Spleen (tissue), 11 donors: ENCODE measurements at regions not wholly inside any gene's neighbourhood (a gene's known extent, or its start where the extent isn't known, plus 50 kb on each side); places are given as distances from the start of the nearest gene placed in this dataset.

Experiments used
- DNase-seq: peaks from one replicate; pipeline ENCODE4 v3.0.0-alpha.2; 2020
- H3K27ac ChIP-seq, 8 donors: fragments of 200-600 bp; sonication (generic) in 7 of 8; 1 replicate in 4 of 8; 2 replicates in 4 of 8; pipeline versions ENCODE4 v1.5.0 to v1.8.0; 2016 to 2021; ENCODE audit warnings: inconsistent platforms in 4 of 8, mild to moderate bottlenecking in 4 of 8, moderate library complexity in 1 of 8
- H3K27me3 ChIP-seq, 7 donors: fragments of 200-600 bp; sonication (generic) in 6 of 7; replicated peaks in 1 of 7; 1 replicate in 4 of 7; 2 replicates in 3 of 7; pipeline versions ENCODE4 v1.5.0 to v1.8.0; 2016 to 2021; ENCODE audit warnings: inconsistent platforms in 3 of 7, mild to moderate bottlenecking in 1 of 7
- H3K36me3 ChIP-seq, 6 donors: fragments of 200-600 bp; sonication (generic) in 5 of 6; 1 replicate in 4 of 6; 2 replicates in 2 of 6; pipeline versions ENCODE4 v1.5.0 to v1.8.0; 2016 to 2021; ENCODE audit warnings: inconsistent platforms in 2 of 6
- H3K4me1 ChIP-seq, 6 donors: fragments of 200-600 bp; sonication (generic) in 5 of 6; 1 replicate in 3 of 6; 2 replicates in 3 of 6; pipeline versions ENCODE4 v1.5.0 to v1.8.0; 2016 to 2021; ENCODE audit warnings: inconsistent platforms in 3 of 6
- H3K4me3 ChIP-seq, 8 donors: fragments of 200-600 bp; sonication (generic) in 7 of 8; 1 replicate in 4 of 8; 2 replicates in 4 of 8; pipeline versions ENCODE4 v1.5.0 to v1.8.0; 2016 to 2021; ENCODE audit warnings: inconsistent platforms in 4 of 8, mild to moderate bottlenecking in 4 of 8, moderate library complexity in 2 of 8
- H3K9me3 ChIP-seq, 8 donors: fragments of 200-600 bp; sonication (generic) in 7 of 8; 1 replicate in 4 of 8; 2 replicates in 4 of 8; pipeline versions ENCODE4 v1.5.0 to v1.8.0; 2016 to 2021; ENCODE audit warnings: inconsistent platforms in 4 of 8
- POLR2A ChIP-seq, 3 donors: fragments of 450-650 bp; IDR thresholded peaks; one replicate each; pipeline ENCODE4 v1.5.1; 2017; ENCODE audit warnings: antibody characterized with exemption in 3 of 3, mild to moderate bottlenecking in 1 of 3
- POLR2AphosphoS5 ChIP-seq, 3 donors: sonication (generic); formaldehyde crosslinking; IDR thresholded peaks; one replicate each; pipeline ENCODE4 v1.5.1; 2017; ENCODE audit warnings: antibody characterized with exemption in 3 of 3
- WGBS, 5 donors: extraction: QIAGEN DNeasy Blood & Tissue Kit in 3 of 5; methylation state at CpG; one replicate each; pipeline versions ENCODE4 v1.1.5 to v1.1.7; 2013 to 2018; 5-methylcytosine and 5-hydroxymethylcytosine counted together
- intact Hi-C: fragments of 100-400 bp; cut with DNase I; formaldehyde crosslinking; loops from one replicate; pipeline ENCODE4 v1.15.0; 2023; ENCODE audit warnings: low total_unique reads
- TF ChIP-seq, protein P1 (sequence below), 11 experiments: fragments of 200-600 bp in 7 of 11; fragments of 450-650 bp in 4 of 11; sonication (generic) in 4 of 11; IDR thresholded peaks in 8 of 11; conservative IDR thresholded peaks in 3 of 11; 1 replicate in 7 of 11; 2 replicates in 4 of 11; pipeline versions ENCODE4 v1.4.0 to v1.8.0; 2016 to 2021; ENCODE audit warnings: antibody characterized with exemption in 11 of 11, inconsistent platforms in 4 of 11, mild to moderate bottlenecking in 1 of 11
- donor health status: healthy with polysubstance abuse.
- donor health status: DM: no; HTN: no; CAD: no; lungs with moderate emphysema.
- donor health status: DM: no; HTN: no; CAD: no.
- donor health status: Bipolar disorder and iron deficiency.
- donor health status: healthy.
- donor health status: DM: no; HTN: no; CAD: no.
- donor health status: DM: yes; HTN: yes; CAD: no.

DNA sequence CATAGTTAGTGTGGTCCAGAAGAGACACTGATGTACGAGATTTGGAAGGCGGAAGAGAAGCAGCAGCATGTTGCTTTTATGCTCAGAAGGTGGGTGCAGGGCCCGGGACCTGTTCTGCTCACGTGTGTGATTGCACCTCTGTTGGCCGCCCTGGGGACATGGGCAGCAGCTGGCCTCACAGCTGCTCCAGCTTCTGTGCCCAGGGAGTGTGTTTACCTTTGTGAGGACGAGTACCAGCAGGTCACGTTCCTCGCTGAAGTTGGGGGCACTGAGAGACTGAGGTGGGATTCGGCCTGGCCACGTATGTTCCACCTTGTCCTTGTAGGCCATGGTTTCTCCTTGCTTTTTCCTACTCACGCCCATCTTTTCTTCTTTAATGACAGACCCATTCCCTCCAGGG, 86.3 kb downstream of the PMAIP1 start:
- no peaks in the 10 kb centered on the region for H3K4me1 ChIP-seq
- no peaks in the 10 kb centered on the region for H3K36me3 ChIP-seq
- no peaks in the 10 kb centered on the region for H3K9me3 ChIP-seq
- no peak for DNase-seq
- no peak overlapping the region for H3K4me3 ChIP-seq
- intact Hi-C loops, result no loop called here
- WGBS, 5 donors, result 75 to 88% (median 87%) methylated on average over 11 of the region's 11 CpGs
- H3K27ac ChIP-seq, result no peak overlapping the region
- peaks cover 0 to 12% (median 0%) of the 10 kb centered on the region in 7 donors for H3K27me3 ChIP-seq
- TF ChIP-seq POLR2A (IDR thresholded peaks at IDR 0.05), result no peak
- TF ChIP-seq POLR2AphosphoS5 (IDR thresholded peaks at IDR 0.05), result no peak
- TF ChIP-seq, protein P1, sequence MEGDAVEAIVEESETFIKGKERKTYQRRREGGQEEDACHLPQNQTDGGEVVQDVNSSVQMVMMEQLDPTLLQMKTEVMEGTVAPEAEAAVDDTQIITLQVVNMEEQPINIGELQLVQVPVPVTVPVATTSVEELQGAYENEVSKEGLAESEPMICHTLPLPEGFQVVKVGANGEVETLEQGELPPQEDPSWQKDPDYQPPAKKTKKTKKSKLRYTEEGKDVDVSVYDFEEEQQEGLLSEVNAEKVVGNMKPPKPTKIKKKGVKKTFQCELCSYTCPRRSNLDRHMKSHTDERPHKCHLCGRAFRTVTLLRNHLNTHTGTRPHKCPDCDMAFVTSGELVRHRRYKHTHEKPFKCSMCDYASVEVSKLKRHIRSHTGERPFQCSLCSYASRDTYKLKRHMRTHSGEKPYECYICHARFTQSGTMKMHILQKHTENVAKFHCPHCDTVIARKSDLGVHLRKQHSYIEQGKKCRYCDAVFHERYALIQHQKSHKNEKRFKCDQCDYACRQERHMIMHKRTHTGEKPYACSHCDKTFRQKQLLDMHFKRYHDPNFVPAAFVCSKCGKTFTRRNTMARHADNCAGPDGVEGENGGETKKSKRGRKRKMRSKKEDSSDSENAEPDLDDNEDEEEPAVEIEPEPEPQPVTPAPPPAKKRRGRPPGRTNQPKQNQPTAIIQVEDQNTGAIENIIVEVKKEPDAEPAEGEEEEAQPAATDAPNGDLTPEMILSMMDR (IDR thresholded peaks at IDR 0.05 in 8 of 11, conservative IDR thresholded peaks at IDR 0.05 in 3 of 11), result no peak

DNA sequence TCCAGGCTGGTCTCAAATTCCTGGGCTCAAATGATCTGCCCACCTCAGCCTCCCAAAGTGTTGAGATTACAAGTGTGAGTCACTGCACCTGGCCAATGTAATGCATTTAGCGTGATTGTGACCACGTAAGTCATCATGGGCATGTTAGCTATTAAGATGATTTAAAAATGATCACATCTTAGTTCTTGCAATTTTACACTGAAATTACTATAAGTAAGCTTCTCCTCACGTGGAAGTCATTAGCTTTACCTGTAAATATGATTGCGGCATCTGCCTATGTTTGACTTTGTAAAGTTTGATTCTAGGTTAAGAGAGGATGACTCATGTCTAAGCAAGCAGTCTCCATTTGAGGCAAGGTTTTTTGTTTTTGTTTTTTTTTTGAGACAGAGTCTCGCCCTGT, 85.5 kb downstream of the PMAIP1 start:
- Histone ChIP-seq H3K4me1 (no peaks in the 10 kb centered on the region), H3K27ac (no peak overlapping the region), H3K36me3 (no peaks in the 10 kb centered on the region), H3K4me3 (no peak overlapping the region), H3K9me3 (no peaks in the 10 kb centered on the region), H3K27me3 (peaks cover 0 to 7% (median 0%) of the 10 kb centered on the region in 7 donors)
- intact Hi-C loops, result no loop called here
- WGBS, 5 donors, result 82 to 90% (median 87%) methylated on average over 5 of the region's 5 CpGs
- TF ChIP-seq POLR2AphosphoS5 (IDR thresholded peaks at IDR 0.05) (no peak), POLR2A (IDR thresholded peaks at IDR 0.05) (no peak)
- TF ChIP-seq, protein P1 (IDR thresholded peaks at IDR 0.05 in 8 of 11, conservative IDR thresholded peaks at IDR 0.05 in 3 of 11), result no peak
- DNase-seq, result no peak

DNA sequence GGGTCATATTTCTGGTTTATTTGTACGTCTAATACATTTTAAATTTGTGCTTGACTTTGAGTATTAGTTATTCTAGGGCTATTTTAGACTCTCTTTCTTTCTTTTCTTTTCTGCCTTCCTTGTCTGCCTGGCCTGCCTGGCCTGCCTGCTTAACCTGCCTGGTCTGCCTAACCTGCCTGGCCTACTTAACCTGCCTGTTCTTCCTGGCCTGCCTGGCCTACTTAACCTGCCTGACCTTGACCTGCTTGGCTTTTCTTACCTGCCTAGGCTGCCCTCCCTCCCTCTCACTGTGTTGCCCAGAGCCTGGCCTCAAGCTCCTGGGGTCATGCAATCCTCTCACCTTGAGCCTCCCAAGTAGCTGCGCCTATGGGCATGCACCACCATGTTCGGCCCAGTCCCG, 83.7 kb downstream of the PMAIP1 start:
- Histone ChIP-seq H3K27me3 (peaks cover 0 to 2% (median 0%) of the 10 kb centered on the region in 7 donors), H3K27ac (no peak overlapping the region), H3K9me3 (no peaks in the 10 kb centered on the region), H3K36me3 (no peaks in the 10 kb centered on the region), H3K4me1 (no peaks in the 10 kb centered on the region), H3K4me3 (no peak overlapping the region)
- TF ChIP-seq POLR2A (IDR thresholded peaks at IDR 0.05) (no peak), POLR2AphosphoS5 (IDR thresholded peaks at IDR 0.05) (no peak)
- TF ChIP-seq, protein P1 (IDR thresholded peaks at IDR 0.05 in 8 of 11, conservative IDR thresholded peaks at IDR 0.05 in 3 of 11), result no peak
- no peak for DNase-seq
- intact Hi-C loops, result no loop called here
- 91 to 100% (median 97%) methylated on average over 4 of the region's 4 CpGs for WGBS, 5 donors

DNA sequence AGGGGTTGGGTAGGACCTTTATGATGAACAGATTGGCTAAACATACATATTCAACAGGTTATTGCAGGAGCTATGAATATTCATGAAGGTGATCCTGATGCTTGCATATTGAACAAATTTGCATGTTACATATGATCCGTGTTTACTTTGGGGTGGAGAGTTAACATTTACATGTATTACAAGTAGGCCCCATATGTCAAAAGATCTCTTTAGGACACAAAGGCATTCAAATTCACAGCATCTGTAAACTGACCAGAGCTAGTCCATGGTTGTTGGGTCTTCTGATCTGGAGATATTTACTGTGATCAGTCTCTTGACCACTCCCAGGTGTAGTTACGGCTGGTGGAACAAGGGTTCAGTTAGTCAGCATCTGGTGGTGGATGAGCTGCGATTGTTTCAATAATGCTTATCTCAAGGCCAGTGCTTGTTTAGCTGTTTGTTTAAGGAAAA, 80.4 kb downstream of the PMAIP1 start:
- H3K4me1 ChIP-seq, result no peaks in the 10 kb centered on the region
- intact Hi-C loops, result no loop called here
- no peak for DNase-seq
- H3K36me3 ChIP-seq, result no peaks in the 10 kb centered on the region
- H3K27me3 ChIP-seq, result no peaks in the 10 kb centered on the region
- WGBS, 5 donors, result 81 to 93% (median 82%) methylated on average over 3 of the region's 3 CpGs
- no peak overlapping the region for H3K4me3 ChIP-seq
- no peak overlapping the region for H3K27ac ChIP-seq
- no peaks in the 10 kb centered on the region for H3K9me3 ChIP-seq
- TF ChIP-seq POLR2A (IDR thresholded peaks at IDR 0.05) (no peak), POLR2AphosphoS5 (IDR thresholded peaks at IDR 0.05) (no peak)
- TF ChIP-seq, protein P1 (IDR thresholded peaks at IDR 0.05 in 8 of 11, conservative IDR thresholded peaks at IDR 0.05 in 3 of 11), result no peak
